ENCODE measurements at regions not wholly inside any gene's neighbourhood (a gene's known extent, or its start where the extent isn't known, plus 50 kb on each side); places are given as distances from the start of the nearest gene placed in this dataset.

GRCh38 chr16:14017886-14018285 is 53.2 kb upstream of the MRTFB start:
- H4K20me1 ChIP-seq (replicated peaks; ENCODE audit: control insufficient read depth, extremely low read depth, insufficient read depth, low read length): no peaks in the 10 kb centered on the region
- peak; percentile 41 for DNase-seq (ENCODE audit: low read depth, low spot score)
- no TSS peak for BruUV-seq (replicated peaks)
- no peak for FAIRE-seq
- H3K4me3 ChIP-seq (replicated peaks in 1 of 3; ENCODE audit: insufficient read depth in 1 of 3, low read depth in 1 of 3, low read length in 3 of 3): no peak overlapping the region
- H3K36me3 ChIP-seq (ENCODE audit: control insufficient read depth in 2 of 2, extremely low read depth in 1 of 2, insufficient read depth in 2 of 2, low read length in 2 of 2): no peaks in the 10 kb centered on the region
- intact Hi-C loops (cut with micrococcal nuclease) (loop anchor here (2.0 kb wide), 2 partner anchors 25 to 33 kb away; no protein-coding TSS in a partner anchor), dilution Hi-C loops (cut with MboI; ENCODE audit: extremely low pct_ligation_motif_present, low sequenced_read_pairs) (no loop called here)
- peaks cover 19% of the 10 kb centered on the region for H3K4me1 ChIP-seq (ENCODE audit: control insufficient read depth, extremely low read depth, insufficient read depth, low read length)
- H3K4me2 ChIP-seq (ENCODE audit: insufficient read depth, low read length): no peak overlapping the region
- CTCF ChIA-PET: interaction anchor here (0.7 to 2.0 kb wide), 8 partner anchors 9 to 94 kb away, joined by 3 to 8 read pairs (median 4); no protein-coding TSS in a partner anchor
- H3K9me3 ChIP-seq (replicated peaks; ENCODE audit: control insufficient read depth, insufficient read depth, low read length): no peaks in the 10 kb centered on the region
- H3K9me1 ChIP-seq (replicated peaks; ENCODE audit: control insufficient read depth, extremely low read depth, insufficient read depth, low read length): no peaks in the 10 kb centered on the region
- no peak for TF ChIP-seq GATA2 (IDR thresholded peaks at IDR 0.05; ENCODE audit: insufficient read depth, insufficient read length, low read depth, low read length)
- no peak for TF ChIP-seq POLR2AphosphoS5 (IDR thresholded peaks at IDR 0.05; ENCODE audit: insufficient read depth, low read depth, low read length)
- TF ChIP-seq, protein P1, sequence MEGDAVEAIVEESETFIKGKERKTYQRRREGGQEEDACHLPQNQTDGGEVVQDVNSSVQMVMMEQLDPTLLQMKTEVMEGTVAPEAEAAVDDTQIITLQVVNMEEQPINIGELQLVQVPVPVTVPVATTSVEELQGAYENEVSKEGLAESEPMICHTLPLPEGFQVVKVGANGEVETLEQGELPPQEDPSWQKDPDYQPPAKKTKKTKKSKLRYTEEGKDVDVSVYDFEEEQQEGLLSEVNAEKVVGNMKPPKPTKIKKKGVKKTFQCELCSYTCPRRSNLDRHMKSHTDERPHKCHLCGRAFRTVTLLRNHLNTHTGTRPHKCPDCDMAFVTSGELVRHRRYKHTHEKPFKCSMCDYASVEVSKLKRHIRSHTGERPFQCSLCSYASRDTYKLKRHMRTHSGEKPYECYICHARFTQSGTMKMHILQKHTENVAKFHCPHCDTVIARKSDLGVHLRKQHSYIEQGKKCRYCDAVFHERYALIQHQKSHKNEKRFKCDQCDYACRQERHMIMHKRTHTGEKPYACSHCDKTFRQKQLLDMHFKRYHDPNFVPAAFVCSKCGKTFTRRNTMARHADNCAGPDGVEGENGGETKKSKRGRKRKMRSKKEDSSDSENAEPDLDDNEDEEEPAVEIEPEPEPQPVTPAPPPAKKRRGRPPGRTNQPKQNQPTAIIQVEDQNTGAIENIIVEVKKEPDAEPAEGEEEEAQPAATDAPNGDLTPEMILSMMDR (IDR thresholded peaks at IDR 0.05; ENCODE audit: extremely low read depth in 1 of 2, insufficient read depth in 1 of 2, low read depth in 1 of 2, low read length in 2 of 2): no peak
- no peak for TF ChIP-seq POLR2A (IDR thresholded peaks at IDR 0.05; ENCODE audit: low read depth, low read length)
- no peak for TF ChIP-seq EZH2 (IDR thresholded peaks at IDR 0.05; ENCODE audit: borderline replicate concordance, low read depth, low read length, severe bottlenecking)
- no peak for TF ChIP-seq MAX (IDR thresholded peaks at IDR 0.05; ENCODE audit: insufficient read depth, insufficient read length)
- peak overlapping the region; percentile 20 for H2AFZ ChIP-seq (ENCODE audit: low read depth, low read length)
- no peak overlapping the region for H3K27ac ChIP-seq (ENCODE audit: insufficient read depth, low read depth, low read length)
- no peaks in the 10 kb centered on the region for H3K79me2 ChIP-seq (ENCODE audit: control insufficient read depth, insufficient read depth, low read length)
- no peak overlapping the region for H3K9ac ChIP-seq (replicated peaks; ENCODE audit: extremely low read depth, insufficient read depth, low read length)
- H3K27me3 ChIP-seq (ENCODE audit: control insufficient read depth in 2 of 2, insufficient read depth in 2 of 2, low read length in 2 of 2): peaks cover 0 to 2% of the 10 kb centered on the region in 2 experiments
- POLR2A ChIA-PET: no interaction called here
